GM18517 (cell line): ENCODE measurements at regions not wholly inside any gene's neighbourhood (a gene's known extent, or its start where the extent isn't known, plus 50 kb on each side); places are given as distances from the start of the nearest gene placed in this dataset.

Experiments used
- ATAC-seq: cut with Tn5 transposase; IDR thresholded peaks from one replicate; pipeline ENCODE4 v1.9.1; 2021; ENCODE audit warnings: mild to moderate bottlenecking, moderate library complexity; ENCODE audit not compliant: unreplicated experiment

GRCh38 chr6:45791211-45792168 lies 224.2 kb downstream of the CLIC5 start:
- ATAC-seq = no peak

GRCh38 chr6:45789238-45789637 lies 226.4 kb downstream of the CLIC5 start:
- ATAC-seq = no peak

GRCh38 chr6:45787384-45787783 lies 228.3 kb downstream of the CLIC5 start:
- ATAC-seq = no peak

GRCh38 chr6:45786355-45786781 lies 229.3 kb downstream of the CLIC5 start:
- ATAC-seq = no peak

- no peak for ATAC-seq
Measured at GRCh38 chr6:45784250-45784649, 231.4 kb downstream of the CLIC5 start.

- no peak for ATAC-seq
Measured at GRCh38 chr6:45783716-45784115, 231.9 kb downstream of the CLIC5 start.

GRCh38 chr6:45781890-45782289 lies 233.8 kb downstream of the CLIC5 start:
- ATAC-seq = no peak

GRCh38 chr6:45780523-45780922 lies 235.1 kb downstream of the CLIC5 start:
- ATAC-seq = no peak

GRCh38 chr6:45775026-45775697 lies 240.5 kb downstream of the CLIC5 start:
- no peak for ATAC-seq

- no peak for ATAC-seq
Measured at GRCh38 chr6:45773906-45774305, 241.8 kb downstream of the CLIC5 start.

GRCh38 chr6:45772886-45773495 lies 242.7 kb downstream of the CLIC5 start:
- ATAC-seq = no peak

GRCh38 chr6:45772051-45772450 lies 243.6 kb downstream of the CLIC5 start:
- no peak for ATAC-seq

GRCh38 chr6:45763281-45763680 lies 252.4 kb downstream of the CLIC5 start:
- no peak for ATAC-seq

GRCh38 chr6:45759472-45759810 lies 256.2 kb downstream of the CLIC5 start:
- no peak for ATAC-seq

- no peak for ATAC-seq
Measured at GRCh38 chr6:45758787-45759471, 256.7 kb downstream of the CLIC5 start.

- ATAC-seq = no peak
Measured at GRCh38 chr6:45757443-45758130, 258.1 kb downstream of the CLIC5 start.

GRCh38 chr6:45756606-45757005 lies 259.1 kb downstream of the CLIC5 start:
- no peak for ATAC-seq

- no peak for ATAC-seq
Measured at GRCh38 chr6:45754432-45754831, 261.2 kb downstream of the CLIC5 start.

GRCh38 chr6:45746046-45746445 lies 269.6 kb downstream of the CLIC5 start:
- ATAC-seq = no peak

GRCh38 chr6:45743028-45743615 lies 272.5 kb downstream of the CLIC5 start:
- no peak for ATAC-seq
